ENCODE measurements at regions not wholly inside any gene's neighbourhood (a gene's known extent, or its start where the extent isn't known, plus 50 kb on each side); places are given as distances from the start of the nearest gene placed in this dataset.

DNA sequence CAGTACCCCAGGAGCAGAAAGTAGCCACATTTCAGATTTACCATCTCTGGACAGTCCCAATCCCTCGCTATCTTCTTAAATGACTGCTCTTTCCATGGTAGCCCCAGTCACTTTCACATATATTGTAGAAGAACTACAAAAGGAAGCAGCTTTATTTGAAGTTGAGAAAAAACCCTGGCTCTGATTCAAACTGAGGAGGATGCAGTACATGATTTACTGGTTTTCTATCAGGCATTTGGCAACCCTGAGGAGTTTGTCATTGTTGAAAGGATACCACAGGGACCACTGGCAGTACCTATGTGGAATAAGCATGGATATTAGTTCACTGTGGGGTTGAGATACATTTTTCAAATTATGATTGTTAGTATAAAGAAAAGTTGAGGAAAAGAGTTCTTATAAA lies 640.9 kb upstream of the SETBP1 start:
- TF ChIP-seq EZH2 (IDR thresholded peaks at IDR 0.05; ENCODE audit: borderline replicate concordance, insufficient read depth, low read depth, low read length, poor library complexity, severe bottlenecking) (no peak), CTCF (IDR thresholded peaks at IDR 0.05) (no peak)

All from B cell (primary cell).